ENCODE measurements at regions not wholly inside any gene's neighbourhood (a gene's known extent, or its start where the extent isn't known, plus 50 kb on each side); places are given as distances from the start of the nearest gene placed in this dataset.

DNA sequence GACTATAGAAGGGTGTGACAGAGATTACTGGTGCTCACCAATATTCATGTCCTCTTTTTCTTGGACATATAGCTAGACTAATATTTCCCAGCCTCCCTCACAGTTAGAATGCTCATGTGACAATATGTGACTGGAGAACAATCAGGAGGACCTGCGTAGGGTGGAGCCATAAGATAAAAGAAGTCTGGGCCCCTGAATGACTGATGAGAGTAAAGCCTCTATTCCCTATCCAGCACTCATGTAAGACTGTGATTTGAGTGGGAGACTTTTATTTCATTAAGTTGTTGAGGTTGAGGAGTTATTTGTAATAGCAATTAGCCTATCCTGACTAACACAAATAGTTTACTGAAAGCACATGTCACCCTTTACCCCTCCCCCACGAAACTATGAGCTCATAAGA is 1247.1 kb upstream of the TENM4 start:
- Mint-ChIP-seq H3K36me3 (ENCODE audit: low read depth) (no peaks in the 10 kb centered on the region), H3K9me3 (peaks cover 6% of the 10 kb centered on the region), H3K27ac (no peak overlapping the region), H3K4me1 (ENCODE audit: low read depth) (no peaks in the 10 kb centered on the region), H3K4me3 (no peak overlapping the region), H3K27me3 (no peaks in the 10 kb centered on the region)
- intact Hi-C loops (cut with DNase I, micrococcal nuclease), result loop anchor here in 1 of 2 experiments (10.0 kb wide), 1 partner anchor 63 kb away; no protein-coding TSS in a partner anchor
- no peaks in the 10 kb centered on the region for H3K4me1 ChIP-seq (ENCODE audit: insufficient read depth, low read length)
- TF ChIP-seq, protein P1, sequence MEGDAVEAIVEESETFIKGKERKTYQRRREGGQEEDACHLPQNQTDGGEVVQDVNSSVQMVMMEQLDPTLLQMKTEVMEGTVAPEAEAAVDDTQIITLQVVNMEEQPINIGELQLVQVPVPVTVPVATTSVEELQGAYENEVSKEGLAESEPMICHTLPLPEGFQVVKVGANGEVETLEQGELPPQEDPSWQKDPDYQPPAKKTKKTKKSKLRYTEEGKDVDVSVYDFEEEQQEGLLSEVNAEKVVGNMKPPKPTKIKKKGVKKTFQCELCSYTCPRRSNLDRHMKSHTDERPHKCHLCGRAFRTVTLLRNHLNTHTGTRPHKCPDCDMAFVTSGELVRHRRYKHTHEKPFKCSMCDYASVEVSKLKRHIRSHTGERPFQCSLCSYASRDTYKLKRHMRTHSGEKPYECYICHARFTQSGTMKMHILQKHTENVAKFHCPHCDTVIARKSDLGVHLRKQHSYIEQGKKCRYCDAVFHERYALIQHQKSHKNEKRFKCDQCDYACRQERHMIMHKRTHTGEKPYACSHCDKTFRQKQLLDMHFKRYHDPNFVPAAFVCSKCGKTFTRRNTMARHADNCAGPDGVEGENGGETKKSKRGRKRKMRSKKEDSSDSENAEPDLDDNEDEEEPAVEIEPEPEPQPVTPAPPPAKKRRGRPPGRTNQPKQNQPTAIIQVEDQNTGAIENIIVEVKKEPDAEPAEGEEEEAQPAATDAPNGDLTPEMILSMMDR (IDR thresholded peaks at IDR 0.05), result no peak
- no peaks in the 10 kb centered on the region for H3K27me3 ChIP-seq (ENCODE audit: control insufficient read depth in 1 of 2, insufficient read depth in 2 of 2, low read length in 2 of 2)
- H3K27ac ChIP-seq (ENCODE audit: low read depth in 1 of 2, low read length in 2 of 2), result no peak overlapping the region
- H3K36me3 ChIP-seq (ENCODE audit: insufficient read depth, low read length), result no peaks in the 10 kb centered on the region
- H3K4me3 ChIP-seq (ENCODE audit: low read length), result no peak overlapping the region
- DNase-seq, result no peak
- ChIA-PET POLR2A (no interaction called here), CTCF (no interaction called here)
- H3K9me3 ChIP-seq (ENCODE audit: control insufficient read depth in 1 of 2, insufficient read depth in 1 of 2, low read length in 2 of 2), result no peaks in the 10 kb centered on the region
- ATAC-seq (ENCODE audit: poor library complexity), result no peak

DNA sequence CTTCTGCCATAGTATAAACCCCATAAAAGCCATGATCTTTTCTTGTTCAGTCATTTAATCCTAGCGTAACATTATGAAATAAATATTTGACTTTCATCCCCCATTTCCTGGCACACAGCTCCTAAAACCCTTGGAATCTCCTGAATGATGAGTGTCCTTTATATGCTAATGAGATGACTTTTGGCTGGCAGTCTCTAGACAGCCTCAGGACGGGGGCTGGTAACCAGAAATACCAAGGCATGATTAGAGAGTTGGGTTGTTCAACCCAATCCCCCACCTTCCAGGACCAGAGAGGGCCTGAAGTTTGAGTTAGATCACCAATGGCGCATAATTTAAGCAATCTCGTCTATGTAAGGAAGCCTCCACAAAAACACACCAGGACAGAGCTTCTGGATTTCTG is 1246.1 kb upstream of the TENM4 start:
- Histone ChIP-seq H3K4me3 (ENCODE audit: low read length) (no peak overlapping the region), H3K9me3 (ENCODE audit: control insufficient read depth in 1 of 2, insufficient read depth in 1 of 2, low read length in 2 of 2) (no peaks in the 10 kb centered on the region), H3K4me1 (ENCODE audit: insufficient read depth, low read length) (no peaks in the 10 kb centered on the region), H3K27me3 (ENCODE audit: control insufficient read depth in 1 of 2, insufficient read depth in 2 of 2, low read length in 2 of 2) (no peaks in the 10 kb centered on the region), H3K36me3 (ENCODE audit: insufficient read depth, low read length) (no peaks in the 10 kb centered on the region), H3K27ac (ENCODE audit: low read depth in 1 of 2, low read length in 2 of 2) (no peak overlapping the region)
- TF ChIP-seq, protein P1 (IDR thresholded peaks at IDR 0.05), result no peak
- Mint-ChIP-seq H3K36me3 (ENCODE audit: low read depth) (no peaks in the 10 kb centered on the region), H3K4me1 (ENCODE audit: low read depth) (no peaks in the 10 kb centered on the region), H3K27me3 (no peaks in the 10 kb centered on the region), H3K27ac (no peak overlapping the region), H3K4me3 (no peak overlapping the region), H3K9me3 (peaks cover 6% of the 10 kb centered on the region)
- CTCF ChIA-PET, result no interaction called here
- intact Hi-C loops (cut with DNase I, micrococcal nuclease), result loop anchor here in 1 of 2 experiments (10.0 kb wide), 1 partner anchor 62 kb away; no protein-coding TSS in a partner anchor
- POLR2A ChIA-PET, result no interaction called here
- ATAC-seq (ENCODE audit: poor library complexity) (no peak), DNase-seq (no peak)

DNA sequence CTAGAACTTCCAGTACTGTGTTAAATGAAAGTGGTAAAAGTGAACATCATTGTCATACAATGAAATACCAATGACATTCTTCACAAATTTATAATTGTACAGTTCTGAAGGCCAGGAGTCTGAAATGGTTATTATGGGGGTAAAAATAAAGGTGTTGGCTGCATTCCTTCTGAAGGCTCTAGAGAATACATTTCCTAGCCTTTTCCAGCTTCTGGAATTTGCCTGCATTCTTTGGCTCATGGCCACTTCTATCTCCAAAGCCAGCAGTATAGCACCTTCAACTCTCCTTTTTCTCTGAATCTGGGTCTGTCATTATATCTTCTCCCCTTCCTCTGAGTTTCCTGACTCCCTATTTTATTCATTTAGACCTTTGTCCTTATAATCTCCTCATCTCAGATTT is 1232.7 kb upstream of the TENM4 start:
- no peaks in the 10 kb centered on the region for H3K27me3 ChIP-seq (ENCODE audit: control insufficient read depth in 1 of 2, insufficient read depth in 2 of 2, low read length in 2 of 2)
- TF ChIP-seq, protein P1 (IDR thresholded peaks at IDR 0.05), result no peak
- no peak for ATAC-seq (ENCODE audit: poor library complexity)
- no peaks in the 10 kb centered on the region for H3K4me1 ChIP-seq (ENCODE audit: insufficient read depth, low read length)
- Mint-ChIP-seq H3K36me3 (ENCODE audit: low read depth) (no peaks in the 10 kb centered on the region), H3K27me3 (no peaks in the 10 kb centered on the region), H3K27ac (no peak overlapping the region), H3K4me3 (no peak overlapping the region), H3K9me3 (peaks cover 13% of the 10 kb centered on the region), H3K4me1 (ENCODE audit: low read depth) (no peaks in the 10 kb centered on the region)
- peaks cover 0 to 3% of the 10 kb centered on the region in 2 experiments for H3K9me3 ChIP-seq (ENCODE audit: control insufficient read depth in 1 of 2, insufficient read depth in 1 of 2, low read length in 2 of 2)
- POLR2A ChIA-PET, result no interaction called here
- no peak for DNase-seq
- no peak overlapping the region for H3K4me3 ChIP-seq (ENCODE audit: low read length)
- H3K36me3 ChIP-seq (ENCODE audit: insufficient read depth, low read length), result no peaks in the 10 kb centered on the region
- no peak overlapping the region for H3K27ac ChIP-seq (ENCODE audit: low read depth in 1 of 2, low read length in 2 of 2)
- intact Hi-C loops (cut with DNase I, micrococcal nuclease), result no loop called here
- CTCF ChIA-PET, result no interaction called here

Data from CD4-positive, alpha-beta T cell (primary cell).